HepG2 (cell line): ENCODE measurements at regions not wholly inside any gene's neighbourhood (a gene's known extent, or its start where the extent isn't known, plus 50 kb on each side); places are given as distances from the start of the nearest gene placed in this dataset.

ENCODE experiments used
- CCDC6 ChIP-seq: sonication (generic); formaldehyde crosslinking; IDR thresholded peaks from 2 replicates; pipeline ENCODE4 v1.8.1; 2022; ENCODE audit warnings: mild to moderate bottlenecking, missing genetic modification reagents, moderate library complexity
- EED ChIP-seq: sonication (generic); formaldehyde crosslinking; IDR thresholded peaks from 2 replicates; pipeline ENCODE4 v1.5.0; 2020; ENCODE audit warnings: mild to moderate bottlenecking, missing genetic modification reagents
- FOSL1 ChIP-seq: sonication (generic); formaldehyde crosslinking; IDR thresholded peaks from 2 replicates; pipeline ENCODE4 v1.9.0; 2021; ENCODE audit warnings: missing genetic modification reagents, borderline replicate concordance
- GFI1 ChIP-seq: sonication (generic); formaldehyde crosslinking; IDR thresholded peaks from 2 replicates; pipeline ENCODE4 v1.5.0; 2020; ENCODE audit warnings: missing genetic modification reagents, mild to moderate bottlenecking, borderline replicate concordance
- MLXIP ChIP-seq: sonication (generic); formaldehyde crosslinking; IDR thresholded peaks from 2 replicates; pipeline ENCODE4 v1.9.0; 2021; ENCODE audit warnings: missing genetic modification reagents, borderline replicate concordance
- NCOA1 ChIP-seq: sonication (generic); formaldehyde crosslinking; IDR thresholded peaks from 2 replicates; pipeline ENCODE4 v1.9.0; 2021; ENCODE audit warnings: missing genetic modification reagents
- NFE2L2 ChIP-seq: fragments of 150-350 bp; IDR thresholded peaks from 2 replicates; pipeline ENCODE4 v1.6.1; 2014; ENCODE audit warnings: low read length
- ZBTB37 ChIP-seq: sonication (generic); formaldehyde crosslinking; IDR thresholded peaks from 2 replicates; pipeline ENCODE4 v1.4.0; 2020; ENCODE audit warnings: mild to moderate bottlenecking, missing genetic modification reagents
- ZGPAT ChIP-seq: IDR thresholded peaks from 2 replicates; pipeline ENCODE4 v1.6.1; 2016; ENCODE audit warnings: mild to moderate bottlenecking
- ZNF124 ChIP-seq: sonication (generic); formaldehyde crosslinking; IDR thresholded peaks from 2 replicates; pipeline ENCODE4 v1.4.0; 2020; ENCODE audit warnings: missing genetic modification reagents
- ZNF30 ChIP-seq: sonication (generic); formaldehyde crosslinking; IDR thresholded peaks from 2 replicates; pipeline ENCODE4 v1.5.0; 2020; ENCODE audit warnings: mild to moderate bottlenecking, missing genetic modification reagents
- ZNF318 ChIP-seq: sonication (generic); formaldehyde crosslinking; IDR thresholded peaks from 2 replicates; pipeline ENCODE4 v1.4.0; 2020; ENCODE audit warnings: mild to moderate bottlenecking, missing genetic modification reagents
- ZNF367 ChIP-seq: sonication (generic); formaldehyde crosslinking; IDR thresholded peaks from 2 replicates; pipeline ENCODE4 v1.4.0; 2020; ENCODE audit warnings: missing genetic modification reagents, borderline replicate concordance
- ZNF546 ChIP-seq: sonication (generic); formaldehyde crosslinking; conservative IDR thresholded peaks from 2 replicates; pipeline ENCODE4 v1.8.1; 2023; ENCODE audit warnings: mild to moderate bottlenecking, missing genetic modification reagents
- ZNF83 ChIP-seq: sonication (generic); formaldehyde crosslinking; IDR thresholded peaks from 2 replicates; pipeline ENCODE4 v1.4.0; 2020; ENCODE audit warnings: missing genetic modification reagents, mild to moderate bottlenecking, borderline replicate concordance

- TF ChIP-seq MLXIP (CRISPR knock-in tag) (no peak), EED (CRISPR knock-in tag) (no peak), ZNF83 (CRISPR knock-in tag) (no peak), ZNF318 (CRISPR knock-in tag) (peak; percentile 22; the same call in 1 of the 2 replicates), ZNF124 (CRISPR knock-in tag) (peak; percentile 69; the same call in 1 of the 2 replicates), ZBTB37 (0 out of 2 replicates have a peak, but pooled peaks have one; percentile 44), ZNF546 (CRISPR knock-in tag) (no peak), CCDC6 (CRISPR knock-in tag) (peak; percentile 79), ZNF30 (no peak), ZNF367 (CRISPR knock-in tag) (no peak), GFI1 (CRISPR knock-in tag) (peak; percentile 75; the same call in 1 of the 2 replicates), NFE2L2 (no peak), ZGPAT (CRISPR knock-in tag) (peak; percentile 90), FOSL1 (CRISPR knock-in tag) (no peak), NCOA1 (CRISPR knock-in tag) (no peak)
Observed at GRCh38 chr12:115088995-115089841, 405.2 kb upstream of the TBX3 start (continued).
